Cardiac muscle cell (in vitro differentiated cells and primary cell): ENCODE measurements at regions not wholly inside any gene's neighbourhood (a gene's known extent, or its start where the extent isn't known, plus 50 kb on each side); places are given as distances from the start of the nearest gene placed in this dataset.
"Not testable (repeated sequence)": the region's sequence is repeated elsewhere in the genome, so short reads cannot be mapped to it uniquely, and the experiment has no call there.

Experiments
- DNase-seq, 2 donors: peaks; one replicate each; pipeline versions ENCODE4 v3.0.0 to v3.0.0-alpha.2; 2010 to 2017; ENCODE audit warnings: low read depth in 1 of 2, low spot score in 1 of 2
- H3K27ac ChIP-seq: fragments of 200-600 bp; sonication (generic); 2 replicates; pipeline ENCODE4 v1.5.1; 2016
- H3K27me3 ChIP-seq: fragments of 200-600 bp; sonication (generic); 2 replicates; pipeline ENCODE4 v1.6.0; 2016; ENCODE audit warnings: control low read depth
- H3K36me3 ChIP-seq: fragments of 200-600 bp; sonication (generic); 2 replicates; pipeline ENCODE4 v1.5.1; 2016; ENCODE audit warnings: control low read depth
- H3K4me1 ChIP-seq: fragments of 200-600 bp; sonication (generic); 2 replicates; pipeline ENCODE4 v1.8.1; 2017; ENCODE audit warnings: low read depth, mild to moderate bottlenecking, mixed run types
- H3K4me3 ChIP-seq: fragments of 200-600 bp; sonication (generic); 2 replicates; pipeline ENCODE4 v1.5.1; 2016; ENCODE audit warnings: mild to moderate bottlenecking
- H3K9me3 ChIP-seq: fragments of 200-600 bp; sonication (generic); 2 replicates; pipeline ENCODE4 v1.5.1; 2017; ENCODE audit warnings: low read depth, mild to moderate bottlenecking, control low read depth
- CTCF ChIP-seq: IDR thresholded peaks from 2 replicates; pipeline ENCODE4 v1.5.1; 2012; ENCODE audit warnings: low read depth, mild to moderate bottlenecking, low read length

GRCh38 chr1:78269591-78269990 lies 221.2 kb upstream of the PTGFR start:
- Histone ChIP-seq H3K9me3 (no peaks in the 10 kb centered on the region), H3K27me3 (no peaks in the 10 kb centered on the region), H3K27ac (no peak overlapping the region), H3K4me1 (no peaks in the 10 kb centered on the region), H3K36me3 (no peaks in the 10 kb centered on the region), H3K4me3 (no peak overlapping the region)
- no peak for TF ChIP-seq CTCF
- DNase-seq = no peak

GRCh38 chr1:78271423-78271822 lies 219.4 kb upstream of the PTGFR start:
- DNase-seq, H3K4me3 ChIP-seq, H3K27ac ChIP-seq, H3K9me3 ChIP-seq, H3K4me1 ChIP-seq, H3K27me3 ChIP-seq, H3K36me3 ChIP-seq: not testable (repeated sequence)

- Histone ChIP-seq H3K9me3 (no peaks in the 10 kb centered on the region), H3K4me1 (peaks cover 3% of the 10 kb centered on the region), H3K27ac (no peak overlapping the region), H3K27me3 (no peaks in the 10 kb centered on the region), H3K36me3 (no peaks in the 10 kb centered on the region), H3K4me3 (no peak overlapping the region)
- DNase-seq = peak in 1 of 2 donors; percentile 52
- TF ChIP-seq CTCF = no peak
Observed at GRCh38 chr1:78274814-78275213, 216.0 kb upstream of the PTGFR start.

GRCh38 chr1:78275456-78275855 lies 215.3 kb upstream of the PTGFR start:
- H3K36me3 ChIP-seq = no peaks in the 10 kb centered on the region
- H3K9me3 ChIP-seq = no peaks in the 10 kb centered on the region
- DNase-seq = peak in 1 of 2 donors; percentile 47
- no peak overlapping the region for H3K27ac ChIP-seq
- no peak overlapping the region for H3K4me3 ChIP-seq
- TF ChIP-seq CTCF = no peak
- H3K4me1 ChIP-seq = peaks cover 3% of the 10 kb centered on the region
- no peaks in the 10 kb centered on the region for H3K27me3 ChIP-seq

- H3K36me3 ChIP-seq = no peaks in the 10 kb centered on the region
- no peak for TF ChIP-seq CTCF
- no peaks in the 10 kb centered on the region for H3K27me3 ChIP-seq
- H3K27ac ChIP-seq = no peak overlapping the region
- DNase-seq = no peak
- H3K9me3 ChIP-seq = no peaks in the 10 kb centered on the region
- peaks cover 3% of the 10 kb centered on the region for H3K4me1 ChIP-seq
- no peak overlapping the region for H3K4me3 ChIP-seq
Observed at GRCh38 chr1:78275906-78276685, 214.7 kb upstream of the PTGFR start.

- DNase-seq = peak in 1 of 2 donors; percentile 61
- no peak for TF ChIP-seq CTCF
- Histone ChIP-seq H3K27me3 (no peaks in the 10 kb centered on the region), H3K27ac (no peak overlapping the region), H3K4me1 (peaks cover 3% of the 10 kb centered on the region), H3K9me3 (no peaks in the 10 kb centered on the region), H3K36me3 (no peaks in the 10 kb centered on the region), H3K4me3 (no peak overlapping the region)
Observed at GRCh38 chr1:78277253-78277652, 213.5 kb upstream of the PTGFR start.
